NCI-H2029 treated with DMSO at 0.1 percent for 48 hours (cell line): ENCODE measurements at regions not wholly inside any gene's neighbourhood (a gene's known extent, or its start where the extent isn't known, plus 50 kb on each side); places are given as distances from the start of the nearest gene placed in this dataset.

ENCODE experiments used
- DNase-seq: peaks from one replicate; lab custom pipeline; 2025; lab: John Stamatoyannopoulos, UW

DNA sequence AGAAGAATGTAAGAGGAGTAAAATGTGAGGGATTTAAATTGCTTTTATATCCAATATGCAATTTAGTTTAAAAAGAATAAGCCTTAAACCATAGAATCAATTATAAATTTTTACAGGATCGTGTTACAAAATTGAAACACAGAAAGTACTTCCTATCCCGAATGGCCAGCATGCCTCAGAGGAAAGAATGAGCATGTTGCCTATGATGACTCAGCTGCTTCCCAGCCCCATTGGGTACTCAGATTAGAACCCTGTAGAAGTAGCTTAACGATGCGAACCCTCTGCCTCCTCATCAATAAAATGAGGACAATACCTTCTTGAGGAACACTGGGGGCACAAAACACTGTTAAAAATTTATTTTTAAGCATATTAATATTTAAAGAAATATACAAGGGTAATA is 113.4 kb upstream of the CDK1 start:
- no peak for DNase-seq

GRCh38 chr10:60663850-60664249 is 114.4 kb upstream of the CDK1 start:
- peak; percentile 36 for DNase-seq

GRCh38 chr10:60662917-60663614 is 115.2 kb upstream of the CDK1 start:
- DNase-seq, result peak; percentile 2

DNA sequence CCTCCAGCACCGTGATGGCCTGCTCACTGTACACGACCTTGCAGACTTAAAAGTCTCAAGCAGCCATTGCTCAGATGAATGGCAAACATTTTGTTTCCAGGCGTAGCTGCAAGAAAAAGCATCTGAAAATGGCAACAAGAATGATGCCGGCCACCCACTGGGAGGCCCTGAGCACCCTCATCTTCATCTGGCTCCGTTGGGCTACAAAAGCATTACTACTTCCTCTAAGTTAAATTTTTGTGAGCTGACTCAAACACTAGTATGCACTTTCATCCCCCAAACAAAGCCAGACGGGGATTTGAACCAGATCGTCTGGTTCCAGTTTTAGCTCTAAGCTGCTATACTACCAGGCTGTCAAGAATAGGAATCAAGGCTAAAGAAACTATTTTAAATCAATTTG is 116.6 kb upstream of the CDK1 start:
- DNase-seq, result no peak

DNA sequence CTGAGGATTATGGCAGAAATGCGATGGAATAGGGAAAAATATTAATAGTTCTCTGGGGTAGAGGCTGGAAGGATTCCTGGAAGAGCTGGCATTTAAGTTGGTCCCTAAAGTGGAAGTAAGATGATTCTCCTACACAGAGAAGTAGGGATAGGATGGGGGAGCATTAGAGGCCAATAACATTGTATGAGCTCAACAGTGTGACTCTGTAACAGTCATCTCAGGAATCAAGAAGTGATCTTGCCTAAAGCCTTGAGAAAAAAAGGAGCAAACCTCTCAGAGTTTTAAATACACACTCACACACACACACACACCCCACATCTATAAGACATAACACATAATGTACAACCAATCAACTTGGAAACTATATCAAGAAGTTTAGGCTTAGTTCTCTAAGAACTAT is 117.7 kb upstream of the CDK1 start:
- DNase-seq, result no peak

DNA sequence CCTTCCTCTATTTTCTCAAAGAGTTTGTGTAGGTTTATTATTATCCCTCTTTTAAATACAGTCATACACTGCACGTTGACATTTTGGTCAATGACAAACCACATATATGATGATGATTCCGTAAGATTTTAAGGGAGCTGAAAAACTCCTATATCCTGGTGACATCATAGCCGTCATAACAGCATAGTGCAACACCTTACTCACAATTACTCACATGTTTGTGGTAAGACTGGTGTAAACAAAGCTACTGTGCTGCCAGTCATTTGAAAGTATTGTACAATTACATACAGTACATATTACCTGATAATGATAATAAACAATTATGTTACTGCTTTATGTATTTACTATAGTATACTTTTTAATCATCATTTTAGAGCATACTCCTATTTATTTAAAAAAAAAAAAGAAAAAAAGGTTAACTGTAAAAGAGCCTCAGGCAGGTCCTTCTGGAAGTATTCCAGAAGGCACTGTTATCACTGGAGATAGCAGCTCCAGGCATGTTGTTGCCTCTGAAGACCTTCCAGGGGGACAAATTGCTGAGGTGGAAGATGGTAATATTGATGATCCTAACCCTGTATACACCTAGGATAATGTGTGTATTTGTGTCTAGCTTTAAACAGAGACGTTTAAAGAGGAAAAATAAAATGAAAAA is 123.3 kb upstream of the CDK1 start:
- DNase-seq, result no peak

DNA sequence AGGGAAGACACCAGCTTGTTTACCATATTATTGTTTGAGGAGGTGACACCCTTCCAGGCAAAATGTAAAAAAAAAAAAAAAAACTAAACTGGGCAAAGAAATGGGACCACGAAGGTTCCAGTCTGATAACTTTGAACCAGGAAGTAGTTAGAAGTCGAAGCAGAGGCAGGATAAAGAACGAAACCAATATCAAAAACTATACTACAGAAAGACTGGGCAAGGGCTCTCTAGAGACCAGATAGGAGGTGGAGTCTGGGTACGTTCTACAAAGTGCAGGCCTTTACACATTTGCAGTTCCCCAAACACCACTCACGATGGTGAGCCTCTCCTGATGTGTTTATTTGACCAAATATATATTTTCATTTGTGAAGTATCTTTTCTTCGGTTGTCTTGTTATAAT is 125.7 kb upstream of the CDK1 start:
- no peak for DNase-seq

- no peak for DNase-seq
Measured at GRCh38 chr10:60650378-60650800, 127.9 kb upstream of the CDK1 start.

DNA sequence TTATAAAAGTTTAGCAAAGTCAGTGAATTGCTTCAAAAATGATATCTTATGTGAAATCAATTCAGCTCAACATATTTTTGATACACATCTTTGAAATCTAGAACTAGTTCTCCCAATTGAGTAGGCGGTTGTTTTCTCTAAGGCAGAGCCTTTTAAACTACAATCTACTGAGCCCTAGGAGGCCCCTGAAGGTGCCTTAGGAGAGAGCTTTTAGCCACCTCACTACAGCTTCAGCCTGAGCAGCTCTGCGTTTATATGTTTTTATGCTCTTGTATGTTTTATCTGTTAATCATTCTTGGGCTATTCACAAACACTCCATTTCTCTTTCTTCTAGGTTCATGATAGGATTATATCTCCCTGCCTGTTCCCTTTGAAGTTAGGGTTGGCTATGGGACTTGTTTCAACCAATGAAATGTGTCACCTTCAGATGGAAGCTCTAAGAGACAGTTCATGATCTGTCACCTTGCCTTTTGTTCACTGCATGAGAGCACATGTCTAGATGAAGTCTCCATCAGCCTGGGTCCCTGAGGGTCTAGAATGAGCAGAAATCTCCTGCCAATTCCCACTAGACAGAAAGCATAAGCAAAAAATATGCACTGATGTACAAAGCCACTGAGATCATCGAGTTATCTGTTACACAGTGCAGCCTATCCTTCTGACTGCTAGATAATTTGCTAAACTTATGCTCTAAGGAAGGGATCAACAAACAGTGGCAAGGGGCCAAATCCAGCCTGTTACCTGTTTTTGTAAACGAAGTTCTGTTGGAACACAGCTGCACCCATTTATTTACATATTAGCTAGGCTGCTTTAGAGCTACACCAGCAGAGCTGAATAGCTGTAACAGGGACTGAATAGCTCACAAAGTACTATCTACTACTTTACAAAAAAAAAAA is 128.5 kb upstream of the CDK1 start:
- no peak for DNase-seq

GRCh38 chr10:60648761-60649160 is 129.5 kb upstream of the CDK1 start:
- no peak for DNase-seq

- DNase-seq, result peak; percentile 12
Measured at GRCh38 chr10:60646966-60647796, 131.1 kb upstream of the CDK1 start.

- no peak for DNase-seq
Measured at GRCh38 chr10:60645980-60646379, 132.3 kb upstream of the CDK1 start.

GRCh38 chr10:60644436-60645130 is 133.7 kb upstream of the CDK1 start:
- DNase-seq, result no peak

DNA sequence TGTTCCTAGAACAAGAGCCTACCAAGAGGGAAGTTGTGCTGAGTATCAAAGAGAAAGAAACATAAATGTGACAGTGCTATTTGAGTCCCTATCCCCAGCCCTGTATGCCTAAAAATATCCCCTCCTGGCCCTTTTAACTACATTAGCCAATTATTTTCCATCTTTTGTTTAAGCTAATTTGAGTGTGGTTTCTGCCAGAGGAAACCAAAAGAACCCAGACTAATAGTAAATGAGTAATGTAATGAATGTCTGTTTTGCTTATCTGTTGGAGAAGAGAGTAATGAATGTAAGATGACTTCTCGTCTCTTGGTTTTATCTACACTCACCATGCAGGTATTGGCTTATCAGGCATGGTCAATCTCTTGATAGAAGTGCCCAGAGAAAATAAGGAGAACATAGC is 134.4 kb upstream of the CDK1 start:
- DNase-seq, result no peak

DNA sequence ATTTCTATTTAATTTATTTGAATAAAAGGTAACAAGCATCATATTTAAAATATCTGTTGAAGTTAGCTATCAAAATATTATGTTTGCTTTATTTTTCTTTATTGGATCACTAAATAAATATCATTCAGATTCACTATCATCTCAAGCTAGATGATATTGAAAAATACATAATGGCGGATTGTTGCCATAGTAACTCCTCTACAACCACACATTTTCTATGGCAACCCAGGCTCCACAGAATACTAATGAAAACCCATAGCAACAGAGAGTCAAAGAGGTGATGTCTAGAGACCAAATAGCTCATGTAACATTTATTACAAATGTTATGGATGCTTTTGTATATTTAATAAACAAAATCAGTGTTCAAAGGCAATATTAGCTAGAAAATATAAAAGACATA is 148.9 kb upstream of the CDK1 start:
- no peak for DNase-seq

GRCh38 chr10:60627778-60628748 is 150.2 kb upstream of the CDK1 start:
- no peak for DNase-seq

DNA sequence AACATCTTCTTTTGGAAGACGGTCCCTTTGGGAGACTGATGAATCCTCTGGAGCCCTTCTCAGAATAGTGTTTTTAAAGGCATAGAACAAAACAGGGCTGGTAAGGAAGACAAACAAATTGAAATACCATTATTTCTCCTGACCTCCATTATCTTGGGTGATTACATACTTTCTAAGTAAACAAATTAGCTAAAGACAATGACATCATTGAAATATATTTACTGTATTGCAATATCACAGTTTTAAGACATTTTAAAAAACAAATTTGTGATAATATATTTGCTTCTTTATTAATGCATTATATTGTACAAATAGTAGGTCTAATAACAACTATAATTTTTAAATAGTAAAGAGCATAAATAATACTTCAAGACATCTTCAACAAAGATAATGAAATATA is 152.2 kb upstream of the CDK1 start:
- DNase-seq, result no peak

GRCh38 chr10:60623627-60624026 is 154.7 kb upstream of the CDK1 start:
- DNase-seq, result no peak

GRCh38 chr10:60621018-60621417 is 157.3 kb upstream of the CDK1 start:
- DNase-seq, result no peak

DNA sequence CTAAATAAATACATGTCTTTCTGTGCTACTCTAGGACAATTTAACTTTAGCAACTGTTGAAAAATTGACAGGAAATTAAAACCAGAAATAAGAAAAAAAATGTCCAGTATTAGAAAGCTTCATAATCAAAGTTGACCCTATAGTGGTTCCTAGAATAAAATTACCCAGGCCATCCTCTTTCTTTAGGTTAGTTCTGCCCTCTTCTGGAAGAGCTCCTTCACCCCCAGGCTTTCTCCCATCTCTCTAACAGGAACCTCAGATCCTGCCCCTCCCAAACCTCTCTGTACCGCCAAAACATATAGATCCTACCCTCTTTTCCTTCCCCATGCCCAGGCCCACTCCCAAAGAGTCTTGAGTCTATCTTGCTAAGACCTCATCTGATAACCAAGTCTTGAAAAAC is 159.4 kb upstream of the CDK1 start:
- no peak for DNase-seq
